Peyer's patch (tissue), 4 donors: ENCODE measurements at regions not wholly inside any gene's neighbourhood (a gene's known extent, or its start where the extent isn't known, plus 50 kb on each side); places are given as distances from the start of the nearest gene placed in this dataset.
A peak's percentile ranks its signal among the peaks of the same experiment; 100 is the strongest.

Experiments
- DNase-seq, 3 donors: peaks; one replicate each; pipeline ENCODE4 v3.0.0-alpha.2; 2017 to 2019
- H3K27ac ChIP-seq, 4 donors: fragments of 200-600 bp; sonication (generic); one replicate each; pipeline ENCODE4 v1.5.1; 2016 to 2019
- H3K27me3 ChIP-seq, 2 donors: fragments of 200-600 bp; sonication (generic); one replicate each; pipeline ENCODE4 v1.5.1; 2019
- H3K36me3 ChIP-seq, 3 donors: fragments of 200-600 bp; sonication (generic); one replicate each; pipeline ENCODE4 v1.5.1; 2016 to 2019
- H3K4me1 ChIP-seq, 4 donors: fragments of 200-600 bp; sonication (generic); one replicate each; pipeline ENCODE4 v1.5.1; 2016 to 2019
- H3K4me3 ChIP-seq, 4 donors: fragments of 200-600 bp; sonication (generic); 1 replicate in 3 of 4; 2 replicates in 1 of 4; pipeline ENCODE4 v1.5.1; 2016 to 2019; ENCODE audit warnings: mild to moderate bottlenecking in 1 of 4
- H3K9me3 ChIP-seq, 4 donors: fragments of 200-600 bp; sonication (generic); one replicate each; pipeline ENCODE4 v1.5.1; 2016 to 2019; ENCODE audit warnings: mild to moderate bottlenecking in 1 of 4
- CTCF ChIP-seq, 6 experiments: fragments of 450-650 bp in 4 of 6; fragments of 200-600 bp in 2 of 6; sonication (generic) in 1 of 6; IDR thresholded peaks; one replicate each; pipeline ENCODE4 v1.5.1; 2017 to 2019; ENCODE audit warnings: antibody characterized with exemption in 6 of 6, mild to moderate bottlenecking in 3 of 6, moderate library complexity in 1 of 6
- POLR2A ChIP-seq, 2 donors: fragments of 450-650 bp; IDR thresholded peaks; one replicate each; pipeline ENCODE4 v1.5.1; 2017; ENCODE audit warnings: antibody characterized with exemption in 2 of 2, mild to moderate bottlenecking in 2 of 2, moderate library complexity in 2 of 2

- H3K27me3 ChIP-seq, result no peaks in the 10 kb centered on the region
- no peak overlapping the region for H3K4me3 ChIP-seq
- peaks cover 0 to 31% (median 0%) of the 10 kb centered on the region in 4 donors for H3K4me1 ChIP-seq
- no peaks in the 10 kb centered on the region for H3K9me3 ChIP-seq
- no peak for TF ChIP-seq POLR2A (IDR thresholded peaks at IDR 0.05)
- DNase-seq, result peak in 1 of 3 donors; percentile 51
- H3K27ac ChIP-seq, result peak overlapping the region in 3 of 4 donors; percentile 15 to 62 (median 58)
- H3K36me3 ChIP-seq, result no peaks in the 10 kb centered on the region
Observed at GRCh38 chr6:105609375-105609991, 206.6 kb upstream of the PREP start.

GRCh38 chr6:105608711-105609374 is 206.0 kb upstream of the PREP start:
- Histone ChIP-seq H3K4me3 (no peak overlapping the region), H3K27ac (peak overlapping the region in 2 of 4 donors; percentile 58 to 62)

GRCh38 chr6:105607636-105608621 is 205.0 kb upstream of the PREP start:
- Histone ChIP-seq H3K4me1 (peaks cover 0 to 33% (median 0%) of the 10 kb centered on the region in 4 donors), H3K27ac (peak overlapping the region in 2 of 4 donors; percentile 58 to 62), H3K27me3 (no peaks in the 10 kb centered on the region), H3K36me3 (no peaks in the 10 kb centered on the region), H3K9me3 (no peaks in the 10 kb centered on the region), H3K4me3 (no peak overlapping the region)
- no peak for DNase-seq
- no peak for TF ChIP-seq POLR2A (IDR thresholded peaks at IDR 0.05)
- no peak for TF ChIP-seq CTCF (IDR thresholded peaks at IDR 0.05)

More at GRCh38 chr6:105608711-105609374, 206.0 kb upstream of the PREP start:
- no peaks in the 10 kb centered on the region for H3K27me3 ChIP-seq
- DNase-seq, result no peak
- peaks cover 0 to 33% (median 0%) of the 10 kb centered on the region in 4 donors for H3K4me1 ChIP-seq
- no peaks in the 10 kb centered on the region for H3K36me3 ChIP-seq
- no peaks in the 10 kb centered on the region for H3K9me3 ChIP-seq
- TF ChIP-seq CTCF (IDR thresholded peaks at IDR 0.05), result no peak

GRCh38 chr6:105606831-105607463 is 204.1 kb upstream of the PREP start:
- DNase-seq, result peak in 1 of 3 donors; percentile 52
- TF ChIP-seq CTCF (IDR thresholded peaks at IDR 0.05) (no peak), POLR2A (IDR thresholded peaks at IDR 0.05) (no peak)
- peak overlapping the region in 1 of 4 donors; percentile 62 for H3K27ac ChIP-seq
- no peaks in the 10 kb centered on the region for H3K27me3 ChIP-seq
- no peaks in the 10 kb centered on the region for H3K36me3 ChIP-seq
- H3K9me3 ChIP-seq, result no peaks in the 10 kb centered on the region
- H3K4me3 ChIP-seq, result no peak overlapping the region
- H3K4me1 ChIP-seq, result peaks cover 0 to 33% (median 0%) of the 10 kb centered on the region in 4 donors

GRCh38 chr6:105604587-105604884 is 201.7 kb upstream of the PREP start:
- DNase-seq, result no peak
- Histone ChIP-seq H3K9me3 (no peaks in the 10 kb centered on the region), H3K36me3 (no peaks in the 10 kb centered on the region), H3K4me3 (no peak overlapping the region), H3K27me3 (no peaks in the 10 kb centered on the region), H3K27ac (peak overlapping the region in 1 of 4 donors; percentile 20), H3K4me1 (peaks cover 0 to 33% (median 0%) of the 10 kb centered on the region in 4 donors)
- TF ChIP-seq POLR2A (IDR thresholded peaks at IDR 0.05) (no peak), CTCF (IDR thresholded peaks at IDR 0.05) (no peak)
